ENCODE measurements at regions not wholly inside any gene's neighbourhood (a gene's known extent, or its start where the extent isn't known, plus 50 kb on each side); places are given as distances from the start of the nearest gene placed in this dataset.

GRCh38 chr5:69038539-69038938 lies 55.3 kb upstream of the SLC30A5 start:
- no peak for TF ChIP-seq TAF1 (IDR thresholded peaks at IDR 0.05; ENCODE audit: control insufficient read depth, extremely low read depth, insufficient read depth, low read length, severe bottlenecking)
- no peak for TF ChIP-seq MLX (CRISPR knock-in tag; conservative IDR thresholded peaks at IDR 0.05)

Measured in K562 (cell line).